ENCODE measurements at regions not wholly inside any gene's neighbourhood (a gene's known extent, or its start where the extent isn't known, plus 50 kb on each side); places are given as distances from the start of the nearest gene placed in this dataset.

DNA sequence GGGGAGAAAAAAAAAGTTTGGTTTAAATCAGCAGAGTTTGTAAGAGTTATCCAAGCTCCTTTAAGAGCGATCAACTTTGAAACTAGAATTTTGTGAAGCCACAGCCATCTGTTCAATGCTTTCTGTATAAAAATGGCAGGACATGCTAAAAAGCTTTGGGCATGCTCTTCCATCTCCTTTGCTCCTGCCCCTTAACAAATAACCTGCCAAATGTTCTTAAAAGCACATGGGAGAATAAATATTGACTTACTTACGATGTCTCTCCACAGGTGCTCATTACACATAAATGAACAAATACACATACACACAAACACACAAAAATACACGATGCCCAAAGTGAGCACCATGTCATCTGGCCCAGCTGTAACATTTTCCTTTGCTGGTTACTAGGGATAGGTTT, 211.8 kb upstream of the DPH6 start:
- no peaks in the 10 kb centered on the region for H4K20me1 ChIP-seq (ENCODE audit: control insufficient read depth, insufficient read depth)
- TF ChIP-seq, protein P1, sequence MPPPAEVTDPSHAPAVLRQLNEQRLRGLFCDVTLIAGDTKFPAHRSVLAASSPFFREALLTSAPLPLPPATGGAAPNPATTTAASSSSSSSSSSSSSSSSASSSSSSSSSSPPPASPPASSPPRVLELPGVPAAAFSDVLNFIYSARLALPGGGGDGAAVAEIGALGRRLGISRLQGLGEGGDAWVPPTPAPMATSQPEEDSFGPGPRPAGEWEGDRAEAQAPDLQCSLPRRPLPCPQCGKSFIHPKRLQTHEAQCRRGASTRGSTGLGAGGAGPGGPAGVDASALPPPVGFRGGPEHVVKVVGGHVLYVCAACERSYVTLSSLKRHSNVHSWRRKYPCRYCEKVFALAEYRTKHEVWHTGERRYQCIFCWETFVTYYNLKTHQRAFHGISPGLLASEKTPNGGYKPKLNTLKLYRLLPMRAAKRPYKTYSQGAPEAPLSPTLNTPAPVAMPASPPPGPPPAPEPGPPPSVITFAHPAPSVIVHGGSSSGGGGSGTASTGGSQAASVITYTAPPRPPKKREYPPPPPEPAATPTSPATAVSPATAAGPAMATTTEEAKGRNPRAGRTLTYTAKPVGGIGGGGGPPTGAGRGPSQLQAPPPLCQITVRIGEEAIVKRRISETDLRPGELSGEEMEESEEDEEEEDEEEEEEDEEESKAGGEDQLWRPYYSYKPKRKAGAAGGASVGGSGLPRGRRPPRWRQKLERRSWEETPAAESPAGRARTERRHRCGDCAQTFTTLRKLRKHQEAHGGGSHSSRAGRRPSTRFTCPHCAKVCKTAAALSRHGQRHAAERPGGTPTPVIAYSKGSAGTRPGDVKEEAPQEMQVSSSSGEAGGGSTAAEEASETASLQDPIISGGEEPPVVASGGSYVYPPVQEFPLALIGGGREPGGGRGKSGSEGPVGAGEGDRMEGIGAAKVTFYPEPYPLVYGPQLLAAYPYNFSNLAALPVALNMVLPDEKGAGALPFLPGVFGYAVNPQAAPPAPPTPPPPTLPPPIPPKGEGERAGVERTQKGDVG (CRISPR knock-in tag; IDR thresholded peaks at IDR 0.05): no peak
- in situ Hi-C loops (cut with MboI) (no loop called here), intact Hi-C loops (cut with micrococcal nuclease; ENCODE audit: unreplicated experiment) (loop anchor here (10.0 kb wide), 2 partner anchors 737 to 1377 kb away; no protein-coding TSS in a partner anchor)
- POLR2A ChIA-PET: no interaction called here
- DNase-seq (ENCODE audit: low read depth, low spot score): no peak
- no peaks in the 10 kb centered on the region for H3K9me3 ChIP-seq (replicated peaks; ENCODE audit: control insufficient read depth, insufficient read depth, low read length)
- H3K4me3 ChIP-seq: no peak overlapping the region
- SMC1A ChIA-PET (ENCODE audit: uncharacterized antibody, unreplicated experiment): no interaction called here
- no peak overlapping the region for H3K4me2 ChIP-seq (ENCODE audit: control insufficient read depth, insufficient read depth)
- no peaks in the 10 kb centered on the region for H3K79me2 ChIP-seq (ENCODE audit: control insufficient read depth, insufficient read depth, low read length)
- CTCF ChIA-PET: no interaction called here
- FAIRE-seq: no peak
- 61% methylated on average over 3 of the region's 3 CpGs for WGBS (ENCODE audit: insufficient coverage, insufficient replicate concordance, low lambda C conversion rate, missing lambda C conversion rate)
- no peak overlapping the region for H3K9ac ChIP-seq (ENCODE audit: control insufficient read depth, insufficient read depth, low read length)
- RAD21 ChIA-PET (ENCODE audit: unreplicated experiment): no interaction called here
- no TSS peak for BruUV-seq (replicated peaks)
- ATAC-seq: no peak
- no peaks in the 10 kb centered on the region for H3K4me1 ChIP-seq (ENCODE audit: control insufficient read depth, insufficient read depth, low read length)
- no peaks in the 10 kb centered on the region for H3K36me3 ChIP-seq (ENCODE audit: control insufficient read depth in 2 of 2, insufficient read depth in 2 of 2, low read length in 1 of 2)
- no peak overlapping the region for H3K27ac ChIP-seq (ENCODE audit: control insufficient read depth, insufficient read depth)
- no peaks in the 10 kb centered on the region for H3K27me3 ChIP-seq (replicated peaks in 1 of 2; ENCODE audit: control insufficient read depth in 2 of 2, insufficient read depth in 2 of 2, low read length in 1 of 2)
- no peak overlapping the region for H2AFZ ChIP-seq (ENCODE audit: control insufficient read depth, low read depth, low read length)

DNA sequence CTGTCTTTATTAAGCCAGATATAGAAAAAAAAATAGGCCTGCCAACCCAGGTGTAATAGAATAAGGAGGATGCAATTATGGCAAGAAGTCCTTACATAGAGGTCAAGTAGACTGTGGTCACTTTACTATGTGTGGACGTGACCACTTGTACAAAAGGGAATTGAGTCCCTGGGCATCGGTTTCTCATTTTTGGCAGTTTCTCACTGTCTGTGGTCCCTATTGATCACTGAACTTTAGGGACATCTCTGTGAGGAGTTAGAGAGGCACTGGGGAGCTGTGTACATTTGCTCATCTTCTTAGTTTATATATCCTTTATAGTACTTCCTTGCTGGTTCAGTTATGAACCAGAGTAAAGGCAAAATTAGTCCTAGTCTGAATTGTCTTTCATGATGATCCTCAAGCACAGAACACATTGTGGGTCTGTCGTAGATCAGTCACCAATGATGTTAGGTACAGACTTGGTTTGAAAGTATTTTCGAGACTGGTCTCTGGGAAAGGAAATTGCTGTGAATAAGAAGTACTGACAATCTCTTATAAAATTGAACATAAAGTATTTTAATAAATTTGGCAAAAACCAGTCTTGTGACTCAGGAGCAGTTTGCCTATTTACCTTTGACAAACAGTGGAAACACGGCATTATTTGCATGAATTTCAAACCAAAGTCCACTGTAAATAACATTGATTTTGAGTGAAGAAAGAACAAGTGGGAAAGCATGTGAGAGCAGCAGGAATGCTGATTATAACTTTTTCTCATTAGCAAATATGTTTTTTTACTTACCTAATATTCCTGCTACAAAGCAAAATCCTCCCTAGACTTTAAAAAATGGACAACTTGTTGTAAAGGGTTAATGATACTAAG, 218.9 kb upstream of the DPH6 start:
- H4K20me1 ChIP-seq (ENCODE audit: control insufficient read depth, insufficient read depth): no peaks in the 10 kb centered on the region
- no peaks in the 10 kb centered on the region for H3K27me3 ChIP-seq (replicated peaks in 1 of 2; ENCODE audit: control insufficient read depth in 2 of 2, insufficient read depth in 2 of 2, low read length in 1 of 2)
- no peak overlapping the region for H3K4me3 ChIP-seq
- H2AFZ ChIP-seq (ENCODE audit: control insufficient read depth, low read depth, low read length): no peak overlapping the region
- DNase-seq (ENCODE audit: low read depth, low spot score) (no peak), FAIRE-seq (no peak), ATAC-seq (no peak)
- ChIA-PET SMC1A (ENCODE audit: uncharacterized antibody, unreplicated experiment) (no interaction called here), RAD21 (ENCODE audit: unreplicated experiment) (no interaction called here), POLR2A (no interaction called here), CTCF (interaction anchor here (3.9 kb wide), 1 partner anchor 14 kb away, joined by 21 read pairs; no protein-coding TSS in a partner anchor)
- no peaks in the 10 kb centered on the region for H3K4me1 ChIP-seq (ENCODE audit: control insufficient read depth, insufficient read depth, low read length)
- intact Hi-C loops (cut with micrococcal nuclease; ENCODE audit: unreplicated experiment): loop anchor here (5.0 kb wide), 1 partner anchor 572 kb away; no protein-coding TSS in a partner anchor
- H3K27ac ChIP-seq (ENCODE audit: control insufficient read depth, insufficient read depth): no peak overlapping the region
- H3K9ac ChIP-seq (ENCODE audit: control insufficient read depth, insufficient read depth, low read length): no peak overlapping the region
- no TSS peak for BruUV-seq (replicated peaks)
- in situ Hi-C loops (cut with MboI): no loop called here
- no peaks in the 10 kb centered on the region for H3K9me3 ChIP-seq (replicated peaks; ENCODE audit: control insufficient read depth, insufficient read depth, low read length)
- H3K79me2 ChIP-seq (ENCODE audit: control insufficient read depth, insufficient read depth, low read length): no peaks in the 10 kb centered on the region
- no peaks in the 10 kb centered on the region for H3K36me3 ChIP-seq (ENCODE audit: control insufficient read depth in 2 of 2, insufficient read depth in 2 of 2, low read length in 1 of 2)
- WGBS (ENCODE audit: insufficient coverage, insufficient replicate concordance, low lambda C conversion rate, missing lambda C conversion rate): 47% methylated on average over 5 of the region's 5 CpGs
- no peak overlapping the region for H3K4me2 ChIP-seq (ENCODE audit: control insufficient read depth, insufficient read depth)
- TF ChIP-seq SIX5 (IDR thresholded peaks at IDR 0.05; ENCODE audit: low read depth, low read length, severe bottlenecking): no peak
- no peak for TF ChIP-seq SMAD1 (IDR thresholded peaks at IDR 0.05; ENCODE audit: low read depth, partially characterized antibody)
- no peak for TF ChIP-seq SREBF1 (IDR thresholded peaks at IDR 0.05; ENCODE audit: low read length)
- TF ChIP-seq POLR2A (IDR thresholded peaks at IDR 0.05; ENCODE audit: low read depth, low read length): no peak
- TF ChIP-seq, protein P2, sequence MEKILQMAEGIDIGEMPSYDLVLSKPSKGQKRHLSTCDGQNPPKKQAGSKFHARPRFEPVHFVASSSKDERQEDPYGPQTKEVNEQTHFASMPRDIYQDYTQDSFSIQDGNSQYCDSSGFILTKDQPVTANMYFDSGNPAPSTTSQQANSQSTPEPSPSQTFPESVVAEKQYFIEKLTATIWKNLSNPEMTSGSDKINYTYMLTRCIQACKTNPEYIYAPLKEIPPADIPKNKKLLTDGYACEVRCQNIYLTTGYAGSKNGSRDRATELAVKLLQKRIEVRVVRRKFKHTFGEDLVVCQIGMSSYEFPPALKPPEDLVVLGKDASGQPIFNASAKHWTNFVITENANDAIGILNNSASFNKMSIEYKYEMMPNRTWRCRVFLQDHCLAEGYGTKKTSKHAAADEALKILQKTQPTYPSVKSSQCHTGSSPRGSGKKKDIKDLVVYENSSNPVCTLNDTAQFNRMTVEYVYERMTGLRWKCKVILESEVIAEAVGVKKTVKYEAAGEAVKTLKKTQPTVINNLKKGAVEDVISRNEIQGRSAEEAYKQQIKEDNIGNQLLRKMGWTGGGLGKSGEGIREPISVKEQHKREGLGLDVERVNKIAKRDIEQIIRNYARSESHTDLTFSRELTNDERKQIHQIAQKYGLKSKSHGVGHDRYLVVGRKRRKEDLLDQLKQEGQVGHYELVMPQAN (conservative IDR thresholded peaks at IDR 0.05): no peak
- TF ChIP-seq, protein P3, sequence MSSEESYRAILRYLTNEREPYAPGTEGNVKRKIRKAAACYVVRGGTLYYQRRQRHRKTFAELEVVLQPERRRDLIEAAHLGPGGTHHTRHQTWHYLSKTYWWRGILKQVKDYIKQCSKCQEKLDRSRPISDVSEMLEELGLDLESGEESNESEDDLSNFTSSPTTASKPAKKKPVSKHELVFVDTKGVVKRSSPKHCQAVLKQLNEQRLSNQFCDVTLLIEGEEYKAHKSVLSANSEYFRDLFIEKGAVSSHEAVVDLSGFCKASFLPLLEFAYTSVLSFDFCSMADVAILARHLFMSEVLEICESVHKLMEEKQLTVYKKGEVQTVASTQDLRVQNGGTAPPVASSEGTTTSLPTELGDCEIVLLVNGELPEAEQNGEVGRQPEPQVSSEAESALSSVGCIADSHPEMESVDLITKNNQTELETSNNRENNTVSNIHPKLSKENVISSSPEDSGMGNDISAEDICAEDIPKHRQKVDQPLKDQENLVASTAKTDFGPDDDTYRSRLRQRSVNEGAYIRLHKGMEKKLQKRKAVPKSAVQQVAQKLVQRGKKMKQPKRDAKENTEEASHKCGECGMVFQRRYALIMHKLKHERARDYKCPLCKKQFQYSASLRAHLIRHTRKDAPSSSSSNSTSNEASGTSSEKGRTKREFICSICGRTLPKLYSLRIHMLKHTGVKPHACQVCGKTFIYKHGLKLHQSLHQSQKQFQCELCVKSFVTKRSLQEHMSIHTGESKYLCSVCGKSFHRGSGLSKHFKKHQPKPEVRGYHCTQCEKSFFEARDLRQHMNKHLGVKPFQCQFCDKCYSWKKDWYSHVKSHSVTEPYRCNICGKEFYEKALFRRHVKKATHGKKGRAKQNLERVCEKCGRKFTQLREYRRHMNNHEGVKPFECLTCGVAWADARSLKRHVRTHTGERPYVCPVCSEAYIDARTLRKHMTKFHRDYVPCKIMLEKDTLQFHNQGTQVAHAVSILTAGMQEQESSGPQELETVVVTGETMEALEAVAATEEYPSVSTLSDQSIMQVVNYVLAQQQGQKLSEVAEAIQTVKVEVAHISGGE (CRISPR knock-in tag; IDR thresholded peaks at IDR 0.05): no peak
- TF ChIP-seq SMARCA5 (IDR thresholded peaks at IDR 0.05): no peak

Measured in GM12878 (cell line).